Uterus (tissue), 3 donors: ENCODE measurements at regions not wholly inside any gene's neighbourhood (a gene's known extent, or its start where the extent isn't known, plus 50 kb on each side); places are given as distances from the start of the nearest gene placed in this dataset.
"Not testable (repeated sequence)": the region's sequence is repeated elsewhere in the genome, so short reads cannot be mapped to it uniquely, and the experiment has no call there.

ENCODE experiments used
- DNase-seq, 2 donors: peaks; one replicate each; pipeline ENCODE4 v3.0.0-alpha.2; 2019 to 2020
- H3K27ac ChIP-seq, 2 donors: fragments of 200-600 bp; sonication (generic); 1 replicate in 1 of 2; 2 replicates in 1 of 2; pipeline ENCODE4 v1.5.1; 2016 to 2018
- H3K27me3 ChIP-seq, 2 donors: fragments of 200-600 bp; sonication (generic); one replicate each; pipeline ENCODE4 v1.5.1; 2018 to 2019; ENCODE audit warnings: control low read depth in 1 of 2
- H3K36me3 ChIP-seq, 2 donors: fragments of 200-600 bp; sonication (generic); one replicate each; pipeline ENCODE4 v1.5.1; 2019; ENCODE audit warnings: control low read depth in 1 of 2
- H3K4me1 ChIP-seq, 2 donors: fragments of 200-600 bp; sonication (generic); one replicate each; pipeline ENCODE4 v1.5.1; 2018 to 2019; ENCODE audit warnings: control low read depth in 1 of 2
- H3K4me3 ChIP-seq, 2 donors: fragments of 200-600 bp; sonication (generic); 1 replicate in 1 of 2; 2 replicates in 1 of 2; pipeline ENCODE4 v1.5.1; 2018 to 2019; ENCODE audit warnings: mild to moderate bottlenecking in 1 of 2
- H3K9me3 ChIP-seq, 2 donors: fragments of 200-600 bp; sonication (generic); one replicate each; pipeline ENCODE4 v1.5.1; 2019; ENCODE audit warnings: control low read depth in 1 of 2
- POLR2A ChIP-seq, 2 donors: fragments of 450-650 bp; IDR thresholded peaks; one replicate each; pipeline ENCODE4 v1.6.1; 2016; ENCODE audit warnings: antibody characterized with exemption in 2 of 2, mild to moderate bottlenecking in 1 of 2, moderate library complexity in 1 of 2
- intact Hi-C: fragments of 100-400 bp; cut with DNase I; formaldehyde crosslinking; loops from one replicate; pipeline ENCODE4 v1.15.1; 2023; ENCODE audit warnings: low total_unique reads
- TF ChIP-seq, protein P1 (sequence below), 4 experiments: fragments of 200-600 bp in 2 of 4; fragments of 450-650 bp in 2 of 4; sonication (generic) in 2 of 4; IDR thresholded peaks; one replicate each; pipeline ENCODE4 v1.5.1; 2016 to 2019; ENCODE audit warnings: antibody characterized with exemption in 4 of 4, mild to moderate bottlenecking in 2 of 4, moderate library complexity in 1 of 4
- donor health status: DM: yes; HTN: yes; CAD: no.

DNA sequence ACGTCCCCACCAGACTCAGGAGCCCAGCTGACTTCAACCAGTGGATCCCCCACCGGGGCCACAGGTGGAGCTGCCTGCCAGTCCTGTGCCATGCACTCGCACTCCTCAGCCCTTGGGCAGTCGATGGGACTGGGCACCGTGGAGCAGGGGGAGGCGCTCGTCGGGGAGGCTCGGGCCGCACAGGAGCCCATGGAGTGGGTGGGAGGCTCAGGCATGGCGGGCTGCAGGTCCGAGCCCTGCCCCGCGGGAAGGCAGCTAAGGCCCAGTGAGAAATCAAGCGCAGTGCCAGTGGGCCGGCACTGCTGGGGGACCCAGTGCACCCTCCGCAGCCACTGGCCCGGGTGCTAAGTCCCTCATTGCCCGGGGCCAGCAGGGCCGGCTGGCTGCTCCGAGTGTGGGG, 52.3 kb upstream of the LRRC30 start:
- H3K27ac ChIP-seq, H3K4me1 ChIP-seq, H3K27me3 ChIP-seq, H3K9me3 ChIP-seq, H3K4me3 ChIP-seq, DNase-seq, H3K36me3 ChIP-seq: not testable (repeated sequence)
- intact Hi-C loops, result loop anchor here (10.0 kb wide), 2 partner anchors 144 to 254 kb away; no protein-coding TSS in a partner anchor

DNA sequence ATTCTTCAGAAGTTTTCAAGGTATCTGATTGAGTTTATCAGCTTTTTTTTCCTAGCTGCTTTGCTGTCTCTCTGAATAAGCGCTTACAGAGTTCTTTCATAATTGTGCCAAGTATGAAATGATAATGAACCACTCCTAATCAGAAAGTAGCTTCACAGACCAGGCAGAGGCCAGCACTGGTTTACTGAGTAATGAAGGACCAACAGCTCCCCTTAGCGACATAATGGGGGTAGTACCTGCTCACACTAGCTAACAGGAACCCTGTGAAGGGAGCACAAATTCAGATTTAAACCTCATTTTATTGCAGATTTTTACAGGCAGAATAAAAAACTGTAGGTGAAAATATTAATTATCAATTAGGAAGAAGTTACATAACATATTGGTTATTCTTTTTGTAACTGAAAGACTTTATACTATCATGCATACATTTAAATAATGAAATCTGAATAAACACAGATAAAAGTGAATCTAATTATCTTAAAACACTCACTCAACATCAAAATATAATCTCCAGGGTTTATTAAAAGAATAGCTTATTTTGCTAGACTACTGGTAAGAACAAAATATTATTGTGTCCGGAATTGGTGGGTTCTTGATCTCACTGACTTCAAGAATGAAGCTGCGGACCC, 53.7 kb upstream of the LRRC30 start:
- H3K27ac ChIP-seq, result no peak overlapping the region
- H3K4me3 ChIP-seq, result no peak overlapping the region
- no peaks in the 10 kb centered on the region for H3K9me3 ChIP-seq
- peak; percentile 41 to 72 for DNase-seq
- no peaks in the 10 kb centered on the region for H3K4me1 ChIP-seq
- H3K36me3 ChIP-seq, result no peaks in the 10 kb centered on the region
- TF ChIP-seq, protein P1, sequence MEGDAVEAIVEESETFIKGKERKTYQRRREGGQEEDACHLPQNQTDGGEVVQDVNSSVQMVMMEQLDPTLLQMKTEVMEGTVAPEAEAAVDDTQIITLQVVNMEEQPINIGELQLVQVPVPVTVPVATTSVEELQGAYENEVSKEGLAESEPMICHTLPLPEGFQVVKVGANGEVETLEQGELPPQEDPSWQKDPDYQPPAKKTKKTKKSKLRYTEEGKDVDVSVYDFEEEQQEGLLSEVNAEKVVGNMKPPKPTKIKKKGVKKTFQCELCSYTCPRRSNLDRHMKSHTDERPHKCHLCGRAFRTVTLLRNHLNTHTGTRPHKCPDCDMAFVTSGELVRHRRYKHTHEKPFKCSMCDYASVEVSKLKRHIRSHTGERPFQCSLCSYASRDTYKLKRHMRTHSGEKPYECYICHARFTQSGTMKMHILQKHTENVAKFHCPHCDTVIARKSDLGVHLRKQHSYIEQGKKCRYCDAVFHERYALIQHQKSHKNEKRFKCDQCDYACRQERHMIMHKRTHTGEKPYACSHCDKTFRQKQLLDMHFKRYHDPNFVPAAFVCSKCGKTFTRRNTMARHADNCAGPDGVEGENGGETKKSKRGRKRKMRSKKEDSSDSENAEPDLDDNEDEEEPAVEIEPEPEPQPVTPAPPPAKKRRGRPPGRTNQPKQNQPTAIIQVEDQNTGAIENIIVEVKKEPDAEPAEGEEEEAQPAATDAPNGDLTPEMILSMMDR (IDR thresholded peaks at IDR 0.05), result peak; percentile 61 to 72 (median 65)
- TF ChIP-seq POLR2A (IDR thresholded peaks at IDR 0.05), result no peak
- H3K27me3 ChIP-seq, result no peaks in the 10 kb centered on the region
- intact Hi-C loops, result loop anchor here (10.0 kb wide), 2 partner anchors 142 to 252 kb away; no protein-coding TSS in a partner anchor

DNA sequence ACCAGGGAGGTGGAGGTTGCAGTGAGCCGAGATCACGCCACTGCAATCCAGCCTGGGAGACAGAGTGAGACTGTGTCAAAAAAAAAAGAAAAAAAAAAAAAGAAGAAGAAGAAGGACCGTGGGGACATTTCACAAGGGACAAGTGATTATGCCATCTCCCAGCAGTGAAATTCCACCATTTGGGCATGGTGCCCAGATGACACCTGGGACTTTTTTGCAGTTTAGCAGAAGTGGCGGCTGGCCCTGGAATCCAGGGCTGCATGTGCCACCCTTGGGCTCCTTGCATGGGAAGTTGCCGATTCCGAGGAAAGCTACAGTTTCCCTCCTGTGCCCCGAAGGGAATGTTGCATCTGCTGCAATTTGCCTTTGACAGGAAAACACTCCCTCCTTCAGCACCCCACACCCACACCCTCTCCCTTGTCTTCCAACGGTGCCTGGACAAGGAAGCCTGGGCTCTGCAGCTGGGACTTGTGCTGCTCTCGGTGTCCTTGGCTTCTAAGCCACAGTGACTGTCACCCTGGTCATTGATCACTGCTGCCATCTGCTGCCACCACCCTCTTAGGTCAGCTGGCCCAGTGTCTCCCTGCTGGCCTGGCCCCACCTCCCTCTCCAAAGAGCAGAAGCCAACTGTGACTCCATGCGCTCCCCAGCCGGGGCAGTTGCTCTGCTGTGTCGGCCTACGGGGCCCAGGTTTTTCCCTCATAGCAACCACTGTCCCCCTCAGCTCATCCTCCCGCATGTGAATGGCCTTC, 56.4 kb upstream of the LRRC30 start:
- Histone ChIP-seq H3K27me3 (no peaks in the 10 kb centered on the region), H3K27ac (no peak overlapping the region), H3K4me3 (no peak overlapping the region), H3K4me1 (no peaks in the 10 kb centered on the region), H3K9me3 (no peaks in the 10 kb centered on the region), H3K36me3 (no peaks in the 10 kb centered on the region)
- DNase-seq, result no peak
- intact Hi-C loops, result loop anchor here (10.0 kb wide), 2 partner anchors 140 to 250 kb away; no protein-coding TSS in a partner anchor
- TF ChIP-seq POLR2A (IDR thresholded peaks at IDR 0.05), result no peak
- TF ChIP-seq, protein P1 (IDR thresholded peaks at IDR 0.05), result no peak

DNA sequence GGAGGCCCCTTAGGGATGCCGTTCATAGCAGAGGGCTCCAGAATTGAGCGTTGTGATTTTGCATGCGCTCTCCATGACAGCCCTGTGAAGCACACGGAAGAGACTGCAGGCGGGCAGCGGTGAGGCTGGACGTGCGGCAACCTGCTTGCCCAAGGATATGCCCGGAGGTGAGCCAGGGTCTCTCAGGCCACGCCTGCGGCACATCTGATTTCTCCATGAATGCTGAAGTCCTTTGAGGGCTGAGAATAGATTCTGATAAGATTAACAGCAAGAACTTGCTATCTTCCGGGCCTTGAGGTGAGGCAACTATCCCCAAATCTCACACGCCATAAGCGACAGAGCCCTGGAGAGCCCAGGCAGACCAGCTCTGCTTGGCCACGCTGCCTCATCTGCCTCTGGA, 55.6 kb upstream of the LAMA1 start:
- DNase-seq, result no peak
- intact Hi-C loops, result loop anchor here (10.0 kb wide), 2 partner anchors 138 to 248 kb away; no protein-coding TSS in a partner anchor
- TF ChIP-seq, protein P1 (IDR thresholded peaks at IDR 0.05), result no peak

DNA sequence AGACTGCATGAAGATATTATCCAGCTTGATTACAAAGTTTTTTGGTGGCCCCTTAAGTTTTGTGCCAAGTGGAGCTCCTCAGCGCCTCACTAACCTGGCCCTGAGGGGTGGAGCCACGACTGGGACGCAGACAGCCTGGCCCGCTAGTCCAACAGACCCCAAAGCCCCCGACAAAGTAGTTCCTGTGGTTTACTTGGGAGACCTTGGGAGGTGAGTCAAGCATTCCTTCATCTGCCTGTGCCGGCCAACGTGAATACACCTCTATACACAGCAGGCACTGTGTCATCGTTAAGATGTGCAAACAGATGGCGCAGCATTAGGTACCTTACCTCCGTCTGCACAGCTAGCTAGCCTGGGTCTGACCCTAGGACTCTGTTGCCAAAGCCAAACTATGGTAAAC, 55.0 kb upstream of the LAMA1 start:
- Histone ChIP-seq H3K4me3 (no peak overlapping the region), H3K36me3 (no peaks in the 10 kb centered on the region)
- intact Hi-C loops, result loop anchor here (10.0 kb wide), 2 partner anchors 138 to 248 kb away; no protein-coding TSS in a partner anchor

More for the DNA sequence above, 55.6 kb upstream of the LAMA1 start:
- Histone ChIP-seq H3K4me1 (no peaks in the 10 kb centered on the region), H3K36me3 (no peaks in the 10 kb centered on the region), H3K4me3 (no peak overlapping the region), H3K27me3 (no peaks in the 10 kb centered on the region), H3K9me3 (no peaks in the 10 kb centered on the region), H3K27ac (no peak overlapping the region)

More for the DNA sequence above, 55.0 kb upstream of the LAMA1 start:
- TF ChIP-seq POLR2A (IDR thresholded peaks at IDR 0.05), result no peak
- TF ChIP-seq, protein P1 (IDR thresholded peaks at IDR 0.05), result no peak
- no peak overlapping the region for H3K27ac ChIP-seq
- H3K4me1 ChIP-seq, result no peaks in the 10 kb centered on the region
- no peaks in the 10 kb centered on the region for H3K27me3 ChIP-seq
- no peak for DNase-seq
- H3K9me3 ChIP-seq, result no peaks in the 10 kb centered on the region
